RWPE2 (cell line): ENCODE measurements at regions not wholly inside any gene's neighbourhood (a gene's known extent, or its start where the extent isn't known, plus 50 kb on each side); places are given as distances from the start of the nearest gene placed in this dataset.
"Not testable (repeated sequence)": the region's sequence is repeated elsewhere in the genome, so short reads cannot be mapped to it uniquely, and the experiment has no call there.

ENCODE experiments used
- ATAC-seq: fragments of 200-7000 bp; cut with Tn5 transposase; 3 replicates; pipeline ENCODE4 v1.9.1; 2021; ENCODE audit warnings: low read depth
- DNase-seq: peaks from one replicate; pipeline ENCODE4 v3.0.0-alpha.2; 2020; ENCODE audit warnings: low spot score
- H3K27ac ChIP-seq: fragments of 450-650 bp; 2 replicates; pipeline ENCODE4 v1.5.1; 2017; ENCODE audit warnings: mild to moderate bottlenecking; ENCODE audit not compliant: poor library complexity, severe bottlenecking
- H3K27me3 ChIP-seq: fragments of 250-450 bp; sonication (Bioruptor Pico); 2 replicates; pipeline ENCODE4 v1.5.1; 2021; ENCODE audit warnings: mild to moderate bottlenecking, moderate library complexity; ENCODE audit not compliant: insufficient read depth, poor library complexity, severe bottlenecking
- H3K36me3 ChIP-seq: fragments of 250-450 bp; sonication (Bioruptor Pico); 2 replicates; pipeline ENCODE4 v1.5.1; 2020; ENCODE audit warnings: low read depth, mild to moderate bottlenecking, moderate library complexity
- H3K4me1 ChIP-seq: fragments of 250-450 bp; sonication (Bioruptor Pico); 2 replicates; pipeline ENCODE4 v1.5.1; 2021; ENCODE audit warnings: mild to moderate bottlenecking, moderate library complexity; ENCODE audit not compliant: insufficient read depth, poor library complexity, severe bottlenecking
- H3K4me3 ChIP-seq: fragments of 250-450 bp; sonication (Bioruptor Pico); 2 replicates; pipeline ENCODE4 v1.5.1; 2021; ENCODE audit warnings: mild to moderate bottlenecking, moderate library complexity; ENCODE audit not compliant: severe bottlenecking
- H3K9me3 ChIP-seq: fragments of 250-450 bp; sonication (Bioruptor Pico); 2 replicates; pipeline ENCODE4 v1.5.1; 2021; ENCODE audit warnings: mild to moderate bottlenecking, moderate library complexity; ENCODE audit not compliant: severe bottlenecking

GRCh38 chr7:63555226-63555994 lies 443.2 kb upstream of the ZNF722 start:
- not testable (repeated sequence) for H3K36me3 ChIP-seq, H3K4me3 ChIP-seq, H3K9me3 ChIP-seq, ATAC-seq, DNase-seq, H3K4me1 ChIP-seq, H3K27ac ChIP-seq, H3K27me3 ChIP-seq

- not testable (repeated sequence) for H3K27me3 ChIP-seq, H3K36me3 ChIP-seq, H3K27ac ChIP-seq, H3K9me3 ChIP-seq, ATAC-seq, H3K4me3 ChIP-seq, DNase-seq, H3K4me1 ChIP-seq
Observed at GRCh38 chr7:63556223-63556622, 442.4 kb upstream of the ZNF722 start.

GRCh38 chr7:63559016-63559415 lies 439.6 kb upstream of the ZNF722 start:
- not testable (repeated sequence) for DNase-seq, ATAC-seq, H3K4me3 ChIP-seq, H3K27me3 ChIP-seq, H3K9me3 ChIP-seq, H3K4me1 ChIP-seq, H3K36me3 ChIP-seq, H3K27ac ChIP-seq

DNA sequence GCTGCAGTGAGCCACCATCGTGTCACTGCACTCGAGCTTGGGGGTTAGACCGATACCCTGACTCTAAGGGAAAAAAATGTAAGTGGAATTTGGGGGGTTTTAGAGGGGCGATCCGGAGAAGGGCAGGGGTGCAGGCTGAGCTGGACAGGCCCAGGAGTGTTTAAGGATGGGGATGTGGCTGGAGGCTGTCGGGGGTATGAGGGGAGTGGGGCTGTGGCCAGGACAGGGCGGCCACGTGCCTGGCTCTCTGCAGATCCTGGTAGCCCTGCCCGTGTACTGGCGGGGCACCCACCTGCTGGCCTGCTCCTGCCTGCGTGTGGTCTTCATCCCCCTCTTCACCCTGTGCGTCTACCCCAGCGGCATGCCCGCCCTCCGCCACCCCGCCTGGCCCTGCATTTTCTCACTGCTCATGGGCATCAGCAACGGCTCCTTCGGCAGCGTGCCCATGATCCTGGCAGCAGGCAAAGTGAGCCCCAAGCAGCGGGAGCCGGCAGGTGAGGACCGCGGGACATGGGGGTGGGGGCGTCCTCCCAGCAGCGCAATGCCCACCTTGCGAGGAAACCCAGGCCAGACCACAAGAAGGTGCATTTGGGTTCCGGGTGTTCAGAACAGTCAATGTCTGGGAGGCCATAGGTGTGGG lies 438.7 kb upstream of the ZNF722 start:
- not testable (repeated sequence) for DNase-seq, H3K36me3 ChIP-seq, H3K4me1 ChIP-seq, H3K27ac ChIP-seq, H3K4me3 ChIP-seq, H3K27me3 ChIP-seq, H3K9me3 ChIP-seq, ATAC-seq

DNA sequence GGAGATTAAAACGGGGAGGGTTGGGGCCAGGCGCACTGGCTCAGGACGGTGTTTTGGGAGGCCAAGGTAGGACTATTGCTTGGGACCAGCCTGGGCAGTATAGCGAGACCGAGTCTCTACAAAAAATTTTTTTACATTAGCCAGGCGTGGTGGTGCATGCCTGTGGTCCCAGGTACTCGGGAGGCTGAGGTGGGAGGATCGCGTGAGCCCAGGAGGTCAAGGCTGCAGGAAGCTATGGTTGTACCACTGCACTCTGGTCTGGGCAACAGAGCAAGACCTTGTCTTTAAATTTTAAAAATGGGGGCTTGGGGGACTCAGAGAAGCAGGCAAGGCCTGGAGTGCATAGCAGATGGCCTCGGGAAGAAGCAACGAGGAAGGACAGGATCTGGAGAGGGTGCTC lies 436.7 kb upstream of the ZNF722 start:
- DNase-seq, H3K4me3 ChIP-seq, H3K9me3 ChIP-seq, H3K27me3 ChIP-seq, H3K27ac ChIP-seq, ATAC-seq, H3K36me3 ChIP-seq, H3K4me1 ChIP-seq: not testable (repeated sequence)

DNA sequence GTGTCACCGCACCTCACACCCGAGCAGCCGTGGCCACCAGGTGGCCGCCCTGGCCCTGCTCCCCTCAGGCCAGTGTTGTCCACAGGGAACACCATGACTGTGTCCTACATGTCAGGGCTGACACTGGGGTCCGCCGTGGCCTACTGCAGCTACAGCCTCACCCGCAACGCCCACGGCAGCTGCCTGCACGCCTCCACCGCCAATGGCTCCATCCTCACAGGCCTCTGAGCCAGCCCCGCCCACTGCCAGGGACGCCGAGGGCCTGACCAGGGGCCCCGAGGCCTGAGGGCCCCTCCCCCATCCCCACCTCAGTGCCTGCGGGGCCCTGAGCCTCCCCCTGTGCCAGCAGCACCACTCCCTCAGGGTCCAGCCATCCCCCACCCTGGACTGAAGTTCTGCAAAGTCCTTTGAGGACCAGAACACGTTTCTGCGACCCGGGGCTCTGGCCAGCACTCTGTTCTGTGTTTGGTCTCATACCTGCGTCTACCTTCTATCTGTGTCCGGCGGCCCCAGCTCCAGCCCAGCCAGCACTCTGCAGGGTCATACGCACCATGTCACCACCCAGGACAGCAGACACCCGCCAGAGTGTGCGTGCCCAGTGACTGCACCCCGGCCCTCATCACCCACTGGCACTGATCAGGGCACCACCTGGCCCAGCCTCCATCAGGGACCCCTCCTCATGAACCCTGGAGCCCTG lies 436.1 kb upstream of the ZNF722 start:
- DNase-seq, H3K4me3 ChIP-seq, H3K27me3 ChIP-seq, H3K36me3 ChIP-seq, H3K27ac ChIP-seq, H3K4me1 ChIP-seq, ATAC-seq, H3K9me3 ChIP-seq: not testable (repeated sequence)

GRCh38 chr7:63563151-63563940 lies 435.3 kb upstream of the ZNF722 start:
- DNase-seq, H3K9me3 ChIP-seq, ATAC-seq, H3K4me3 ChIP-seq, H3K4me1 ChIP-seq, H3K36me3 ChIP-seq, H3K27ac ChIP-seq, H3K27me3 ChIP-seq: not testable (repeated sequence)

- not testable (repeated sequence) for H3K4me3 ChIP-seq, H3K9me3 ChIP-seq, H3K27me3 ChIP-seq, H3K27ac ChIP-seq, H3K4me1 ChIP-seq, H3K36me3 ChIP-seq, ATAC-seq
- DNase-seq = peak; percentile 32
Observed at GRCh38 chr7:63564882-63565281, 433.8 kb upstream of the ZNF722 start.

GRCh38 chr7:63566886-63567285 lies 431.8 kb upstream of the ZNF722 start:
- ATAC-seq, H3K27me3 ChIP-seq, H3K9me3 ChIP-seq, H3K4me3 ChIP-seq, H3K36me3 ChIP-seq, H3K4me1 ChIP-seq, H3K27ac ChIP-seq: not testable (repeated sequence)
- DNase-seq = peak; percentile 29

DNA sequence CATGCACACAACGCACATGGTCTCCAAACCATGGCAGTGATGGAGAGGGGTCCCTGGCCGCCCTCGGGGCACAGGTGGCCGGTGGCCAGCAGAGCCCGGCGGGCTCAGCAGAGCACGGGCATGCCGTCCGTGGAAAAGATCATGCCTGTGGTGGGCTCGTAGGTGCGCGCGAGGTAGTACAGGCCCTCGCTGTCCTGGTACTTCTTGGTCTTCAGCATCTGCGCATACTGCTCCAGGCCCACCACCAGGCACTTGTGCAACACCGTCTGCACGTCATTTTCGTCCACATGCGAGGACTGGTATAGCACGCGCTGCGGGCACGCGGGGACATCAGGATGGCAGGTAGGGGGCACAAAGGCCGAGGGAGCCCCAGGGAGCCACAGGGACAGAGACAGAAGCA lies 431.0 kb upstream of the ZNF722 start:
- ATAC-seq, H3K27me3 ChIP-seq, H3K27ac ChIP-seq, H3K4me1 ChIP-seq, H3K9me3 ChIP-seq, H3K4me3 ChIP-seq, H3K36me3 ChIP-seq: not testable (repeated sequence)
- DNase-seq = peak; percentile 57
